Ovary (tissue), 7 donors: ENCODE measurements at regions not wholly inside any gene's neighbourhood (a gene's known extent, or its start where the extent isn't known, plus 50 kb on each side); places are given as distances from the start of the nearest gene placed in this dataset.

Experiments
- DNase-seq, 5 donors: peaks; one replicate each; pipeline ENCODE4 v3.0.0-alpha.2; 2019 to 2020
- H3K27ac ChIP-seq, 2 donors: fragments of 200-600 bp; one replicate each; pipeline versions ENCODE4 v1.5.1 to v1.8.0; 2019 to 2022
- H3K27me3 ChIP-seq: fragments of 200-600 bp; one replicate; pipeline ENCODE4 v1.8.0; 2022
- H3K36me3 ChIP-seq: fragments of 200-600 bp; sonication (generic); one replicate; pipeline ENCODE4 v1.5.1; 2019
- H3K4me1 ChIP-seq: one replicate; pipeline ENCODE4 v1.8.1; 2013; ENCODE audit warnings: mild to moderate bottlenecking, moderate library complexity; ENCODE audit not compliant: insufficient read depth
- H3K4me3 ChIP-seq: fragments of 200-600 bp; sonication (generic); one replicate; pipeline ENCODE4 v1.5.1; 2017
- H3K9me3 ChIP-seq, 2 donors: fragments of 200-600 bp in 1 of 2; sonication (generic) in 1 of 2; one replicate each; pipeline versions ENCODE4 v1.5.1 to v1.8.1; 2013 to 2019; ENCODE audit warnings: mild to moderate bottlenecking in 1 of 2, moderate library complexity in 1 of 2
- CTCF ChIP-seq, 3 donors: fragments of 450-650 bp in 2 of 3; fragments of 200-600 bp in 1 of 3; IDR thresholded peaks; one replicate each; pipeline versions ENCODE4 v1.5.1 to v1.8.0; 2016 to 2022; ENCODE audit warnings: antibody characterized with exemption in 3 of 3, mild to moderate bottlenecking in 1 of 3
- EP300 ChIP-seq: sonication (generic); formaldehyde crosslinking; IDR thresholded peaks from one replicate; pipeline ENCODE4 v1.6.1; 2017; ENCODE audit warnings: antibody characterized with exemption
- POLR2A ChIP-seq: fragments of 450-650 bp; IDR thresholded peaks from one replicate; pipeline ENCODE4 v1.6.1; 2017; ENCODE audit warnings: antibody characterized with exemption, mild to moderate bottlenecking, moderate library complexity
- WGBS, 3 donors: extraction: QIAGEN DNeasy Blood & Tissue Kit in 1 of 3; methylation state at CpG; one replicate each; pipeline versions ENCODE4 v1.1.5 to v1.1.7; 2013 to 2017; 5-methylcytosine and 5-hydroxymethylcytosine counted together
- intact Hi-C, 4 donors: fragments of 100-400 bp; cut with DNase I; formaldehyde crosslinking; loops; one replicate each; pipeline versions ENCODE4 v1.11.0 to v1.15.1; 2022 to 2023
- donor health status: DM: no; HTN: no; CAD: no; lungs with moderate emphysema.
- donor health status: DM: no; HTN: no; CAD: no.
- donor health status: Bipolar disorder and iron deficiency.
- donor health status: DM: no; HTN: no; CAD: no.
- donor health status: DM: yes; HTN: yes; CAD: no.

- intact Hi-C loops = no loop called here
- no peak overlapping the region for H3K27ac ChIP-seq
- no peaks in the 10 kb centered on the region for H3K27me3 ChIP-seq
- 39 to 59% (median 39%) methylated on average over 2 of the region's 2 CpGs for WGBS, 3 donors
- no peaks in the 10 kb centered on the region for H3K9me3 ChIP-seq
- H3K36me3 ChIP-seq = no peaks in the 10 kb centered on the region
- no peaks in the 10 kb centered on the region for H3K4me1 ChIP-seq
- no peak for DNase-seq
- no peak for TF ChIP-seq CTCF (IDR thresholded peaks at IDR 0.05)
- TF ChIP-seq EP300 = no peak
- no peak for TF ChIP-seq POLR2A
- H3K4me3 ChIP-seq = no peak overlapping the region
These were observed 551.8 kb upstream of the SOX11 start for GRCh38 chr2:5140347-5140746.

GRCh38 chr2:5144159-5144558 is 548.0 kb upstream of the SOX11 start:
- intact Hi-C loops = no loop called here
- Histone ChIP-seq H3K36me3 (no peaks in the 10 kb centered on the region), H3K9me3 (no peaks in the 10 kb centered on the region), H3K4me1 (no peaks in the 10 kb centered on the region), H3K27me3 (no peaks in the 10 kb centered on the region), H3K27ac (no peak overlapping the region), H3K4me3 (no peak overlapping the region)
- WGBS, 3 donors = 93 to 96% (median 93%) methylated on average over 15 of the region's 15 CpGs
- TF ChIP-seq POLR2A = no peak
- DNase-seq = no peak

GRCh38 chr2:5145053-5145452 is 547.1 kb upstream of the SOX11 start:
- H3K4me3 ChIP-seq = no peak overlapping the region
- no peaks in the 10 kb centered on the region for H3K4me1 ChIP-seq
- H3K27me3 ChIP-seq = no peaks in the 10 kb centered on the region
- WGBS, 3 donors = 69 to 73% (median 69%) methylated on average over 8 of the region's 8 CpGs
- intact Hi-C loops = no loop called here
- TF ChIP-seq CTCF (IDR thresholded peaks at IDR 0.05) = no peak
- no peak for TF ChIP-seq EP300
- no peak for TF ChIP-seq POLR2A
- H3K27ac ChIP-seq = no peak overlapping the region
- no peak for DNase-seq
- H3K9me3 ChIP-seq = no peaks in the 10 kb centered on the region
- H3K36me3 ChIP-seq = no peaks in the 10 kb centered on the region

- 91 to 97% (median 94%) methylated on average over 4 of the region's 4 CpGs for WGBS, 3 donors
- no peaks in the 10 kb centered on the region for H3K4me1 ChIP-seq
- H3K27ac ChIP-seq = no peak overlapping the region
- H3K36me3 ChIP-seq = no peaks in the 10 kb centered on the region
- no peaks in the 10 kb centered on the region for H3K27me3 ChIP-seq
- H3K9me3 ChIP-seq = no peaks in the 10 kb centered on the region
- no peak for DNase-seq
- no peak overlapping the region for H3K4me3 ChIP-seq
- TF ChIP-seq POLR2A = no peak
- TF ChIP-seq EP300 = no peak
- no peak for TF ChIP-seq CTCF (IDR thresholded peaks at IDR 0.05)
- intact Hi-C loops = no loop called here
These were observed 546.4 kb upstream of the SOX11 start for GRCh38 chr2:5145801-5146200.

- Histone ChIP-seq H3K36me3 (no peaks in the 10 kb centered on the region), H3K27me3 (no peaks in the 10 kb centered on the region), H3K27ac (no peak overlapping the region), H3K4me1 (no peaks in the 10 kb centered on the region), H3K4me3 (no peak overlapping the region), H3K9me3 (no peaks in the 10 kb centered on the region)
- WGBS, 3 donors = 83 to 91% (median 86%) methylated on average over 5 of the region's 5 CpGs
- intact Hi-C loops = no loop called here
- no peak for TF ChIP-seq EP300
- TF ChIP-seq POLR2A = no peak
- no peak for TF ChIP-seq CTCF (IDR thresholded peaks at IDR 0.05)
- no peak for DNase-seq
These were observed 543.6 kb upstream of the SOX11 start for GRCh38 chr2:5148392-5149085.
